Neural progenitor cell (in vitro differentiated cells): ENCODE measurements at regions not wholly inside any gene's neighbourhood (a gene's known extent, or its start where the extent isn't known, plus 50 kb on each side); places are given as distances from the start of the nearest gene placed in this dataset.

Experiments
- DNase-seq: peaks from one replicate; pipeline ENCODE4 v3.0.0-alpha.2; 2016; ENCODE audit warnings: low spot score
- H2AFZ ChIP-seq: fragments of 200-600 bp; sonication (generic); replicated peaks from 2 replicates; pipeline ENCODE4 v1.6.1; 2016; ENCODE audit warnings: antibody characterized with exemption
- H3F3A ChIP-seq: fragments of 200-600 bp; sonication (generic); 2 replicates; pipeline ENCODE4 v1.6.1; 2016; ENCODE audit warnings: antibody characterized with exemption, low read depth
- H3K27ac ChIP-seq: fragments of 200-600 bp; sonication (generic); 2 replicates; pipeline ENCODE4 v1.5.1; 2016; ENCODE audit warnings: mild to moderate bottlenecking
- H3K27me3 ChIP-seq: fragments of 200-600 bp; sonication (generic); 2 replicates; pipeline ENCODE4 v1.6.1; 2016; ENCODE audit warnings: mild to moderate bottlenecking, moderate library complexity
- H3K36me3 ChIP-seq: fragments of 200-600 bp; sonication (generic); 2 replicates; pipeline ENCODE4 v1.5.1; 2016
- H3K4me1 ChIP-seq: fragments of 200-600 bp; sonication (generic); 2 replicates; pipeline ENCODE4 v1.6.1; 2016; ENCODE audit warnings: mixed run types
- H3K4me2 ChIP-seq: fragments of 200-600 bp; sonication (generic); 2 replicates; pipeline ENCODE4 v1.6.1; 2016
- H3K4me3 ChIP-seq: fragments of 200-600 bp; sonication (generic); 2 replicates; pipeline ENCODE4 v1.5.1; 2016
- H3K79me2 ChIP-seq: fragments of 200-600 bp; sonication (generic); 2 replicates; pipeline ENCODE4 v1.6.1; 2016; ENCODE audit warnings: low read depth
- H3K9ac ChIP-seq: fragments of 200-600 bp; sonication (generic); 2 replicates; pipeline ENCODE4 v1.6.1; 2016
- H3K9me3 ChIP-seq: fragments of 200-600 bp; sonication (generic); 2 replicates; pipeline ENCODE4 v1.5.1; 2016; ENCODE audit warnings: low read depth
- H4K20me1 ChIP-seq: fragments of 200-600 bp; sonication (generic); 2 replicates; pipeline ENCODE4 v1.6.1; 2016; ENCODE audit warnings: low read depth
- H3K27ac Mint-ChIP-seq: 3 replicates; pipeline ENCODE4 v1.8.0; 2021; ENCODE audit warnings: mixed read lengths
- H3K27me3 Mint-ChIP-seq: 2 replicates; pipeline ENCODE4 v1.8.0; 2022; ENCODE audit warnings: low read depth, mild to moderate bottlenecking, inconsistent platforms, moderate library complexity, mixed read lengths; ENCODE audit not compliant: insufficient read depth
- H3K36me3 Mint-ChIP-seq: 3 replicates; pipeline ENCODE4 v1.8.0; 2021; ENCODE audit warnings: mixed read lengths
- H3K4me1 Mint-ChIP-seq: 3 replicates; pipeline ENCODE4 v1.8.0; 2021; ENCODE audit warnings: mixed read lengths
- H3K4me3 Mint-ChIP-seq: 3 replicates; pipeline ENCODE4 v1.8.0; 2021; ENCODE audit warnings: mild to moderate bottlenecking, moderate library complexity, mixed read lengths
- H3K9me3 Mint-ChIP-seq: 3 replicates; pipeline ENCODE4 v1.8.0; 2020; ENCODE audit warnings: mixed read lengths
- CTCF ChIP-seq: fragments of 200-600 bp; sonication (generic); IDR thresholded peaks from 2 replicates; pipeline ENCODE4 v1.5.1; 2017; ENCODE audit warnings: antibody characterized with exemption, mild to moderate bottlenecking
- EZH2 ChIP-seq: fragments of 200-600 bp; sonication (generic); IDR thresholded peaks from 2 replicates; pipeline ENCODE4 v1.6.1; 2017; ENCODE audit warnings: antibody characterized with exemption, mild to moderate bottlenecking, moderate library complexity
- EZH2phosphoT487 ChIP-seq: fragments of 200-600 bp; sonication (generic); IDR thresholded peaks from 2 replicates; pipeline ENCODE4 v1.6.1; 2017; ENCODE audit warnings: antibody characterized with exemption

GRCh38 chr7:11895337-11895736 is 63.3 kb upstream of the THSD7A start:
- Mint-ChIP-seq H3K4me1 (no peaks in the 10 kb centered on the region), H3K36me3 (no peaks in the 10 kb centered on the region), H3K27me3 (peaks cover 2% of the 10 kb centered on the region), H3K27ac (no peak overlapping the region), H3K4me3 (no peak overlapping the region), H3K9me3 (no peaks in the 10 kb centered on the region)
- Histone ChIP-seq H3F3A (no peaks in the 10 kb centered on the region), H2AFZ (no peak overlapping the region), H3K79me2 (no peaks in the 10 kb centered on the region), H3K27ac (no peak overlapping the region), H4K20me1 (no peaks in the 10 kb centered on the region), H3K9ac (no peak overlapping the region), H3K4me2 (no peak overlapping the region), H3K9me3 (no peaks in the 10 kb centered on the region), H3K4me3 (no peak overlapping the region), H3K27me3 (no peaks in the 10 kb centered on the region), H3K4me1 (no peaks in the 10 kb centered on the region), H3K36me3 (no peaks in the 10 kb centered on the region)
- DNase-seq: no peak
- no peak for TF ChIP-seq CTCF
- no peak for TF ChIP-seq EZH2
- TF ChIP-seq EZH2phosphoT487: no peak

- no peak overlapping the region for H3K4me2 ChIP-seq
- no peaks in the 10 kb centered on the region for H3K9me3 ChIP-seq
- H3K4me3 ChIP-seq: no peak overlapping the region
- DNase-seq: no peak
- Mint-ChIP-seq H3K4me3 (no peak overlapping the region), H3K27me3 (peaks cover 2% of the 10 kb centered on the region), H3K4me1 (no peaks in the 10 kb centered on the region), H3K9me3 (no peaks in the 10 kb centered on the region), H3K36me3 (no peaks in the 10 kb centered on the region), H3K27ac (no peak overlapping the region)
- no peaks in the 10 kb centered on the region for H3K27me3 ChIP-seq
- no peaks in the 10 kb centered on the region for H3K4me1 ChIP-seq
- H3F3A ChIP-seq: no peaks in the 10 kb centered on the region
- no peak overlapping the region for H2AFZ ChIP-seq
- H3K27ac ChIP-seq: no peak overlapping the region
- TF ChIP-seq CTCF (no peak), EZH2phosphoT487 (no peak), EZH2 (no peak)
- H3K36me3 ChIP-seq: no peaks in the 10 kb centered on the region
- H4K20me1 ChIP-seq: no peaks in the 10 kb centered on the region
- no peaks in the 10 kb centered on the region for H3K79me2 ChIP-seq
- no peak overlapping the region for H3K9ac ChIP-seq
These were observed 64.7 kb upstream of the THSD7A start for GRCh38 chr7:11896663-11897062.

- DNase-seq: no peak
- no peak overlapping the region for H3K4me3 ChIP-seq
- H3K9ac ChIP-seq: no peak overlapping the region
- Mint-ChIP-seq H3K27ac (no peak overlapping the region), H3K4me3 (no peak overlapping the region), H3K36me3 (no peaks in the 10 kb centered on the region), H3K4me1 (no peaks in the 10 kb centered on the region), H3K27me3 (no peaks in the 10 kb centered on the region), H3K9me3 (peaks cover 2% of the 10 kb centered on the region)
- no peak overlapping the region for H3K4me2 ChIP-seq
- TF ChIP-seq EZH2phosphoT487 (no peak), EZH2 (no peak), CTCF (no peak)
- no peaks in the 10 kb centered on the region for H3K4me1 ChIP-seq
- H3K9me3 ChIP-seq: no peaks in the 10 kb centered on the region
- H3K36me3 ChIP-seq: no peaks in the 10 kb centered on the region
- H2AFZ ChIP-seq: no peak overlapping the region
- H3F3A ChIP-seq: no peaks in the 10 kb centered on the region
- H3K27me3 ChIP-seq: no peaks in the 10 kb centered on the region
- no peaks in the 10 kb centered on the region for H3K79me2 ChIP-seq
- H4K20me1 ChIP-seq: no peaks in the 10 kb centered on the region
- H3K27ac ChIP-seq: no peak overlapping the region
These were observed 67.2 kb upstream of the THSD7A start for GRCh38 chr7:11899247-11899646.

GRCh38 chr7:11910253-11910652 is 78.3 kb upstream of the THSD7A start:
- no peaks in the 10 kb centered on the region for H3F3A ChIP-seq
- no peaks in the 10 kb centered on the region for H3K27me3 ChIP-seq
- H3K9ac ChIP-seq: no peak overlapping the region
- H3K36me3 Mint-ChIP-seq: no peaks in the 10 kb centered on the region
- DNase-seq: no peak
- no peak overlapping the region for H3K27ac ChIP-seq
- H3K27me3 Mint-ChIP-seq: no peaks in the 10 kb centered on the region
- H3K4me3 ChIP-seq: no peak overlapping the region
- no peaks in the 10 kb centered on the region for H3K79me2 ChIP-seq
- no peak overlapping the region for H3K4me2 ChIP-seq
- no peaks in the 10 kb centered on the region for H4K20me1 ChIP-seq
- H2AFZ ChIP-seq: no peak overlapping the region
- H3K27ac Mint-ChIP-seq: no peak overlapping the region
- H3K9me3 ChIP-seq: no peaks in the 10 kb centered on the region
- H3K4me3 Mint-ChIP-seq: no peak overlapping the region
- H3K36me3 ChIP-seq: no peaks in the 10 kb centered on the region
- no peaks in the 10 kb centered on the region for H3K4me1 ChIP-seq
- no peaks in the 10 kb centered on the region for H3K9me3 Mint-ChIP-seq
- TF ChIP-seq EZH2phosphoT487: no peak
- TF ChIP-seq CTCF: no peak
- no peak for TF ChIP-seq EZH2
- H3K4me1 Mint-ChIP-seq: no peaks in the 10 kb centered on the region
